ENCODE measurements at regions not wholly inside any gene's neighbourhood (a gene's known extent, or its start where the extent isn't known, plus 50 kb on each side); places are given as distances from the start of the nearest gene placed in this dataset.

- no peak for TF ChIP-seq POLR2A (IDR thresholded peaks at IDR 0.05; ENCODE audit: control extremely low read depth in 1 of 2, low read depth in 2 of 2, low read length in 2 of 2)
- TF ChIP-seq YY1 (IDR thresholded peaks at IDR 0.05; ENCODE audit: low read depth, low read length): no peak
- TF ChIP-seq CBX5 (IDR thresholded peaks at IDR 0.05; ENCODE audit: low read depth, low read length): no peak
- TF ChIP-seq SUZ12 (IDR thresholded peaks at IDR 0.05; ENCODE audit: low read length): no peak
- TF ChIP-seq CEBPB (IDR thresholded peaks at IDR 0.05; ENCODE audit: low read depth, low read length): no peak
- TF ChIP-seq EZH2 (IDR thresholded peaks at IDR 0.05; ENCODE audit: low read depth, low read length, severe bottlenecking): no peak
- no peak for TF ChIP-seq GABPA (IDR thresholded peaks at IDR 0.05; ENCODE audit: borderline replicate concordance, insufficient read depth, low read length)
- no peak for TF ChIP-seq CTCF (IDR thresholded peaks at IDR 0.05; ENCODE audit: control extremely low read depth in 1 of 3, insufficient read depth in 1 of 3, low read depth in 1 of 3, low read length in 3 of 3)
- no peak for TF ChIP-seq RXRA (IDR thresholded peaks at IDR 0.05; ENCODE audit: insufficient read depth, low read depth, low read length)
These were observed 78.6 kb downstream of the SCG2 start for GRCh38 chr2:223523551-223524001.

Measured in H1 (cell line).